IMR-90 (cell line): ENCODE measurements at regions not wholly inside any gene's neighbourhood (a gene's known extent, or its start where the extent isn't known, plus 50 kb on each side); places are given as distances from the start of the nearest gene placed in this dataset.

Experiments
- ATAC-seq: fragments of 200-7000 bp; cut with Tn5 transposase; 2 replicates; pipeline ENCODE4 v1.9.1; 2020; ENCODE audit warnings: low read depth, mild to moderate bottlenecking, moderate library complexity
- BruUV-seq: library from RNA; stranded (reverse); fragments of 400-500 nt; replicated peaks from 2 replicates; lab custom pipeline; 2021; lab: Mats Ljungman, UMichigan
- CTCF ChIA-PET: fragments of 300-600 bp; formaldehyde crosslinking; extraction: SDS; loops from one replicate; lab custom pipeline; 2021; ENCODE audit warnings: antibody characterized with exemption; lab: Yijun Ruan, JAX
- POLR2A ChIA-PET: fragments of 300-600 bp; sonication (Branson Sonifier 250); formaldehyde crosslinking; loops from one replicate; lab custom pipeline; 2022; ENCODE audit warnings: antibody characterized with exemption; ENCODE audit not compliant: unreplicated experiment; lab: Charles Lee
- DNase-seq: peaks from one replicate; pipeline ENCODE4 v3.0.0; 2013
- H2AFZ ChIP-seq: replicated peaks from 2 replicates; pipeline ENCODE3; 2013; ENCODE audit warnings: low read length, mild to moderate bottlenecking; ENCODE audit not compliant: poor library complexity
- H2AK5ac ChIP-seq: 2 replicates; pipeline ENCODE4 v1.6.1; 2013; ENCODE audit warnings: low read depth, low read length, inconsistent platforms
- H2AK9ac ChIP-seq: replicated peaks from 2 replicates; pipeline ENCODE3; 2013; ENCODE audit warnings: mild to moderate bottlenecking, low read depth, low read length, moderate library complexity; ENCODE audit not compliant: poor library complexity
- H2BK120ac ChIP-seq: 2 replicates; pipeline ENCODE4 v1.6.1; 2013; ENCODE audit warnings: low read depth, low read length, inconsistent platforms
- H2BK15ac ChIP-seq: 3 replicates; pipeline ENCODE4 v1.6.1; 2013; ENCODE audit warnings: low read depth, low read length, inconsistent platforms
- H2BK20ac ChIP-seq: 2 replicates; pipeline ENCODE4 v1.6.1; 2013; ENCODE audit warnings: low read depth, mild to moderate bottlenecking, inconsistent platforms, low read length, moderate library complexity
- H2BK5ac ChIP-seq: 2 replicates; pipeline ENCODE4 v1.6.1; 2013; ENCODE audit warnings: mild to moderate bottlenecking, low read depth, low read length, inconsistent platforms; ENCODE audit not compliant: poor library complexity, severe bottlenecking
- H3K14ac ChIP-seq: replicated peaks from 2 replicates; pipeline ENCODE4 v1.6.1; 2013; ENCODE audit warnings: low read depth, low read length, inconsistent platforms
- H3K18ac ChIP-seq: 2 replicates; pipeline ENCODE4 v1.6.1; 2013; ENCODE audit warnings: low read depth, low read length, control low read depth
- H3K23ac ChIP-seq: 2 replicates; pipeline ENCODE4 v1.6.1; 2013; ENCODE audit warnings: low read depth, low read length, inconsistent platforms
- H3K27ac ChIP-seq: 2 replicates; pipeline ENCODE4 v1.5.1; 2013; ENCODE audit warnings: mild to moderate bottlenecking, control low read depth, low read length; ENCODE audit not compliant: insufficient read depth
- H3K27me3 ChIP-seq: 2 replicates; pipeline ENCODE4 v1.6.1; 2013; ENCODE audit warnings: low read length; ENCODE audit not compliant: control insufficient read depth, insufficient read depth
- H3K36me3 ChIP-seq: 2 replicates; pipeline ENCODE4 v1.6.1; 2013; ENCODE audit warnings: low read length, mixed read lengths; ENCODE audit not compliant: control insufficient read depth, insufficient read depth
- H3K4ac ChIP-seq: 2 replicates; pipeline ENCODE4 v1.6.1; 2013; ENCODE audit warnings: low read depth, low read length, inconsistent platforms
- H3K4me1 ChIP-seq: 2 replicates; pipeline ENCODE4 v1.6.1; 2013; ENCODE audit warnings: low read length, mixed read lengths; ENCODE audit not compliant: control insufficient read depth, insufficient read depth
- H3K4me2 ChIP-seq: 2 replicates; pipeline ENCODE4 v1.6.1; 2013; ENCODE audit warnings: low read depth, mild to moderate bottlenecking, control low read depth, low read length, moderate library complexity
- H3K4me3 ChIP-seq: 2 replicates; pipeline ENCODE4 v1.5.1; 2013; ENCODE audit warnings: low read depth, mild to moderate bottlenecking, control low read depth, low read length, moderate library complexity; ENCODE audit not compliant: insufficient read depth
- H3K56ac ChIP-seq: 2 replicates; pipeline ENCODE4 v1.6.1; 2013; ENCODE audit warnings: low read length, inconsistent platforms; ENCODE audit not compliant: insufficient read depth; ENCODE audit errors: extremely low read depth
- H3K79me1 ChIP-seq, 2 experiments: 2 replicates each; pipeline ENCODE4 v1.6.1; 2013; ENCODE audit warnings: low read length in 2 of 2, inconsistent platforms in 1 of 2, low read depth in 1 of 2
- H3K9ac ChIP-seq: 2 replicates; pipeline ENCODE4 v1.6.1; 2013; ENCODE audit warnings: low read depth, low read length, control low read depth
- H3K9me1 ChIP-seq: 2 replicates; pipeline ENCODE4 v1.6.1; 2013; ENCODE audit warnings: low read length, inconsistent platforms; ENCODE audit not compliant: insufficient read depth
- H3K9me3 ChIP-seq: 2 replicates; pipeline ENCODE4 v1.6.1; 2013; ENCODE audit warnings: low read length; ENCODE audit not compliant: control insufficient read depth, insufficient read depth
- H4K20me1 ChIP-seq: 2 replicates; pipeline ENCODE4 v1.6.1; 2013; ENCODE audit warnings: low read length, inconsistent platforms; ENCODE audit not compliant: insufficient read depth
- H4K5ac ChIP-seq: 2 replicates; pipeline ENCODE4 v1.6.1; 2013; ENCODE audit warnings: mild to moderate bottlenecking, low read depth, low read length, control low read depth
- H4K8ac ChIP-seq, 2 experiments: 2 replicates each; pipeline ENCODE4 v1.6.1; 2013; ENCODE audit warnings: low read depth in 2 of 2, low read length in 2 of 2, control low read depth in 1 of 2, inconsistent platforms in 1 of 2
- H4K91ac ChIP-seq: 2 replicates; pipeline ENCODE4 v1.6.1; 2013; ENCODE audit warnings: low read depth, low read length, inconsistent platforms; ENCODE audit not compliant: insufficient read depth
- BHLHE40 ChIP-seq: fragments of 150-350 bp; IDR thresholded peaks from 2 replicates; pipeline ENCODE4 v1.6.1; 2016; ENCODE audit warnings: mild to moderate bottlenecking, low read depth, low read length
- CEBPB ChIP-seq: IDR thresholded peaks from 2 replicates; pipeline ENCODE4 v1.6.1; 2012; ENCODE audit warnings: low read depth, low read length, improper control_type of control experiment
- CHD1 ChIP-seq: IDR thresholded peaks from 2 replicates; pipeline ENCODE4 v1.6.1; 2012; ENCODE audit warnings: low read depth, low read length, improper control_type of control experiment
- CTCF ChIP-seq: conservative IDR thresholded peaks from 2 replicates; pipeline ENCODE4 v1.5.1; 2012; ENCODE audit warnings: mild to moderate bottlenecking, low read depth, low read length, improper control_type of control experiment
- FOS ChIP-seq: fragments of 150-350 bp; IDR thresholded peaks from 2 replicates; pipeline ENCODE4 v1.6.1; 2016; ENCODE audit warnings: low read depth, low read length
- MAFK ChIP-seq: IDR thresholded peaks from 2 replicates; pipeline ENCODE4 v1.6.1; 2012; ENCODE audit warnings: low read depth, low read length, improper control_type of control experiment
- MAZ ChIP-seq: IDR thresholded peaks from 2 replicates; pipeline ENCODE4 v1.6.1; 2012; ENCODE audit warnings: low read depth, mild to moderate bottlenecking, low read length, improper control_type of control experiment, moderate library complexity, borderline replicate concordance
- MXI1 ChIP-seq: IDR thresholded peaks from 2 replicates; pipeline ENCODE4 v1.6.1; 2012; ENCODE audit warnings: low read depth, mild to moderate bottlenecking, low read length, moderate library complexity, borderline replicate concordance
- NFE2L2 ChIP-seq: fragments of 150-350 bp; IDR thresholded peaks from 2 replicates; pipeline ENCODE4 v1.6.1; 2016; ENCODE audit warnings: low read depth, mild to moderate bottlenecking, low read length
- POLR2A ChIP-seq: IDR thresholded peaks from 2 replicates; pipeline ENCODE4 v1.6.1; 2012; ENCODE audit warnings: mild to moderate bottlenecking, low read depth, low read length
- RAD21 ChIP-seq: IDR thresholded peaks from 2 replicates; pipeline ENCODE4 v1.6.1; 2012; ENCODE audit warnings: low read length, improper control_type of control experiment
- RCOR1 ChIP-seq: IDR thresholded peaks from 2 replicates; pipeline ENCODE4 v1.6.1; 2012; ENCODE audit warnings: mild to moderate bottlenecking, low read length, improper control_type of control experiment; ENCODE audit not compliant: insufficient replicate concordance
- RFX5 ChIP-seq: IDR thresholded peaks from 2 replicates; pipeline ENCODE4 v1.8.0; 2012; ENCODE audit warnings: low read depth, mild to moderate bottlenecking, low read length, moderate library complexity
- SMC3 ChIP-seq: fragments of 150-350 bp; IDR thresholded peaks from 2 replicates; pipeline ENCODE4 v1.6.1; 2016; ENCODE audit warnings: low read depth, mild to moderate bottlenecking, antibody characterized with exemption, low read length, moderate library complexity
- WGBS, 2 experiments: methylation state at CpG; one replicate each; pipeline versions ENCODE4 v1.1.5 to v1.1.7; 2013; ENCODE audit warnings: missing lambda C conversion rate in 2 of 2; ENCODE audit not compliant: insufficient read length in 1 of 2; ENCODE audit errors: extremely low coverage in 2 of 2; 5-methylcytosine and 5-hydroxymethylcytosine counted together
- dilution Hi-C: fragments of 300-500 bp; cut with HindIII; formaldehyde crosslinking; loops from one replicate; pipeline ENCODE4 v1.14.3; 2018; ENCODE audit warnings: low sequenced_read_pairs; ENCODE audit not compliant: unreplicated experiment
- in situ Hi-C: fragments of 300-500 bp; cut with MboI; formaldehyde crosslinking; loops from 3 replicates; pipeline ENCODE4 v1.14.3; 2019; ENCODE audit warnings: low sequenced_read_pairs, inconsistent platforms, mixed read lengths
- intact Hi-C: fragments of 100-400 bp; cut with micrococcal nuclease; formaldehyde crosslinking; loops from 2 replicates; pipeline ENCODE4 v1.10.0; 2022
- TF ChIP-seq, protein P1 (sequence below): fragments of 150-350 bp; IDR thresholded peaks from 2 replicates; pipeline ENCODE4 v1.6.1; 2017; ENCODE audit warnings: mild to moderate bottlenecking, antibody characterized with exemption, low read length, low read depth
- TF ChIP-seq, protein P2 (sequence below): fragments of 150-350 bp; IDR thresholded peaks from 2 replicates; pipeline ENCODE4 v1.6.1; 2016; ENCODE audit warnings: low read depth, mild to moderate bottlenecking, low read length, moderate library complexity, borderline replicate concordance

- Histone ChIP-seq H4K20me1 (no peaks in the 10 kb centered on the region), H3K9me3 (peaks cover 10% of the 10 kb centered on the region; the same call in 1 of the 2 replicates), H3K79me1 (no peaks in the 10 kb centered on the region), H3K18ac (no peak overlapping the region), H3K4me3 (no peak overlapping the region), H2AK9ac (no peak overlapping the region), H3K36me3 (no peaks in the 10 kb centered on the region), H3K23ac (no peak overlapping the region), H3K4ac (no peak overlapping the region), H2BK20ac (no peak overlapping the region), H2BK15ac (no peak overlapping the region), H3K27ac (no peak overlapping the region), H2AFZ (no peak overlapping the region), H3K27me3 (no peaks in the 10 kb centered on the region), H2AK5ac (no peak overlapping the region), H4K8ac (no peak overlapping the region), H4K91ac (no peak overlapping the region), H4K5ac (no peak overlapping the region), H3K4me2 (no peak overlapping the region), H3K14ac (no peak overlapping the region), H3K9me1 (no peaks in the 10 kb centered on the region), H2BK5ac (no peak overlapping the region), H3K9ac (no peak overlapping the region), H2BK120ac (no peak overlapping the region), H3K4me1 (no peaks in the 10 kb centered on the region), H3K56ac (no peak overlapping the region)
- ChIA-PET POLR2A (no interaction called here), CTCF (no interaction called here)
- in situ Hi-C loops (no loop called here), intact Hi-C loops (no loop called here), dilution Hi-C loops (no loop called here)
- no peak for DNase-seq
- BruUV-seq = no TSS peak
- 46% methylated on average over 3 of the region's 11 CpGs; no CpG with 5 or more reads in 1 of the 2 experiments for WGBS, 2 experiments
- TF ChIP-seq NFE2L2 = no peak
- TF ChIP-seq POLR2A = no peak
- no peak for TF ChIP-seq CHD1
- no peak for TF ChIP-seq MXI1
- no peak for TF ChIP-seq RFX5
- TF ChIP-seq CTCF = no peak
- no peak for TF ChIP-seq CEBPB
- no peak for TF ChIP-seq MAFK
- TF ChIP-seq MAZ = no peak
- no peak for TF ChIP-seq BHLHE40
- TF ChIP-seq SMC3 = no peak
- TF ChIP-seq RAD21 = no peak
- TF ChIP-seq, protein P1, sequence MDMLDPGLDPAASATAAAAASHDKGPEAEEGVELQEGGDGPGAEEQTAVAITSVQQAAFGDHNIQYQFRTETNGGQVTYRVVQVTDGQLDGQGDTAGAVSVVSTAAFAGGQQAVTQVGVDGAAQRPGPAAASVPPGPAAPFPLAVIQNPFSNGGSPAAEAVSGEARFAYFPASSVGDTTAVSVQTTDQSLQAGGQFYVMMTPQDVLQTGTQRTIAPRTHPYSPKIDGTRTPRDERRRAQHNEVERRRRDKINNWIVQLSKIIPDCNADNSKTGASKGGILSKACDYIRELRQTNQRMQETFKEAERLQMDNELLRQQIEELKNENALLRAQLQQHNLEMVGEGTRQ = no peak
- TF ChIP-seq RCOR1 = no peak
- TF ChIP-seq, protein P2, sequence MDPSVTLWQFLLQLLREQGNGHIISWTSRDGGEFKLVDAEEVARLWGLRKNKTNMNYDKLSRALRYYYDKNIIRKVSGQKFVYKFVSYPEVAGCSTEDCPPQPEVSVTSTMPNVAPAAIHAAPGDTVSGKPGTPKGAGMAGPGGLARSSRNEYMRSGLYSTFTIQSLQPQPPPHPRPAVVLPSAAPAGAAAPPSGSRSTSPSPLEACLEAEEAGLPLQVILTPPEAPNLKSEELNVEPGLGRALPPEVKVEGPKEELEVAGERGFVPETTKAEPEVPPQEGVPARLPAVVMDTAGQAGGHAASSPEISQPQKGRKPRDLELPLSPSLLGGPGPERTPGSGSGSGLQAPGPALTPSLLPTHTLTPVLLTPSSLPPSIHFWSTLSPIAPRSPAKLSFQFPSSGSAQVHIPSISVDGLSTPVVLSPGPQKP = no peak
- no peak for TF ChIP-seq FOS
- ATAC-seq = no peak
Observed at GRCh38 chr10:117921421-117921820, 125.3 kb downstream of the RAB11FIP2 start.
